GM12865 (cell line): ENCODE measurements at regions not wholly inside any gene's neighbourhood (a gene's known extent, or its start where the extent isn't known, plus 50 kb on each side); places are given as distances from the start of the nearest gene placed in this dataset.
"Not testable (repeated sequence)": the region's sequence is repeated elsewhere in the genome, so short reads cannot be mapped to it uniquely, and the experiment has no call there.

Source experiments
- DNase-seq: peaks from one replicate; pipeline ENCODE4 v3.0.0; 2010; ENCODE audit warnings: low read depth
- H3K4me3 ChIP-seq: 2 replicates; pipeline ENCODE4 v1.5.1; 2011; ENCODE audit warnings: mild to moderate bottlenecking, low read depth, low read length, control low read depth
- TF ChIP-seq, protein P1 (sequence below): IDR thresholded peaks from 2 replicates; pipeline ENCODE4 v1.5.1; 2011; ENCODE audit warnings: low read length, control low read depth, low read depth, inconsistent platforms; ENCODE audit not compliant: insufficient read depth; ENCODE audit errors: missing control alignments

DNA sequence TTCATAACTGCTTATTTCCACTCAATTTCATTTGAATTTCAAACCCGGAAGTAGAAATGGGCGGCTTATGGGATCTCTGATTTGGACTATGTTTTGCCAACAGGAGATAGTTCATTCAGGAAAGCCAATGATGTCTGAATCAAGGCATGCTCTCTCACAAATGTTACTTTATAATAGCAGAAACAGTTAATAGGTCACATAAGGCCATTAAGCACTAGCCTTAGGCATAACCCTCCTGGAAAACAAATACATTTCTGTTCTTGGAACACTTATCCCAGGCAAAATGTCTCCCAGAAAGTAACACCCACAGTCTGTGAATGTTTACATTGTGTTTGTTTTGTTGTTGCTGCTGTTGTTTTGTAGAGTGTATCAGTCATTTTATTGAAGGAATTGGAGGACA is 1347.2 kb upstream of the PCDH7 start:
- H3K4me3 ChIP-seq: no peak overlapping the region
- DNase-seq: no peak
- TF ChIP-seq, protein P1, sequence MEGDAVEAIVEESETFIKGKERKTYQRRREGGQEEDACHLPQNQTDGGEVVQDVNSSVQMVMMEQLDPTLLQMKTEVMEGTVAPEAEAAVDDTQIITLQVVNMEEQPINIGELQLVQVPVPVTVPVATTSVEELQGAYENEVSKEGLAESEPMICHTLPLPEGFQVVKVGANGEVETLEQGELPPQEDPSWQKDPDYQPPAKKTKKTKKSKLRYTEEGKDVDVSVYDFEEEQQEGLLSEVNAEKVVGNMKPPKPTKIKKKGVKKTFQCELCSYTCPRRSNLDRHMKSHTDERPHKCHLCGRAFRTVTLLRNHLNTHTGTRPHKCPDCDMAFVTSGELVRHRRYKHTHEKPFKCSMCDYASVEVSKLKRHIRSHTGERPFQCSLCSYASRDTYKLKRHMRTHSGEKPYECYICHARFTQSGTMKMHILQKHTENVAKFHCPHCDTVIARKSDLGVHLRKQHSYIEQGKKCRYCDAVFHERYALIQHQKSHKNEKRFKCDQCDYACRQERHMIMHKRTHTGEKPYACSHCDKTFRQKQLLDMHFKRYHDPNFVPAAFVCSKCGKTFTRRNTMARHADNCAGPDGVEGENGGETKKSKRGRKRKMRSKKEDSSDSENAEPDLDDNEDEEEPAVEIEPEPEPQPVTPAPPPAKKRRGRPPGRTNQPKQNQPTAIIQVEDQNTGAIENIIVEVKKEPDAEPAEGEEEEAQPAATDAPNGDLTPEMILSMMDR: no peak

DNA sequence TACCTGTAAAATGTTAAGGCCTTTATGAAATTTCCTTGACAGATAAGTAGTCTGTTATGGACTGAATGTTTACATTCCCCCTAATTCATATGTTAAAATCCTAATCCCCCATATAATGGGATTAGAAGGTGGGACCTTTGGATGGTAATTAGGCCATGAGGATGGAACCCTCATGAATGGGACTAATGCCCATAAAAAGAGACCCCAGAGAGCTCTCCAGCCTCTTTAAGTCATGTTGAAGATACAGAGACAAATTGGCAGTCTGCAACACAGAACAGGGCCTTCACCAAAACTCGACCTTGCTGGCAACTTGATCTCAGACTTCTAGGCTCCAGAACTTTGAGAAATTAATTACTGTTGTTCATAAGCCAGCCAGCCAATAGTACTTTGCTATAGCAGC is 1344.5 kb upstream of the PCDH7 start:
- no peak overlapping the region for H3K4me3 ChIP-seq
- TF ChIP-seq, protein P1: no peak
- no peak for DNase-seq

DNA sequence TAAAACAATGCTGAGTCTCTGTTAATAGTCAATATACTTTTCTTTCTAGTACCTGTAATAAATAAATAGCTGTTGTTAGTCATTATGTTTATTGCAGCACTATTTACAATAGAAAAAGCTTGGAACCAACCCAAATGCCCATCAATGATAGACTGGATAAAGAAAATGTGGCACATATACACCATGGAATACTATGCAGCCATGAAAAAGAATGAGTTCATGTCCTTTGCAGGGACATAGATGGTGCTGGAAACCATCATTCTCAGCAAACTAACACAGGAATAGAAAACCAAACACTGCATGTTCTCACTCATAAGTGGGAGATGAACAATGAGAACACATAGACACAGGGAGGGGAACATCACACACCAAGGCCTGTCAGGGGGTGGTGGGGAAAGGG is 1341.9 kb upstream of the PCDH7 start:
- not testable (repeated sequence) for H3K4me3 ChIP-seq, DNase-seq

DNA sequence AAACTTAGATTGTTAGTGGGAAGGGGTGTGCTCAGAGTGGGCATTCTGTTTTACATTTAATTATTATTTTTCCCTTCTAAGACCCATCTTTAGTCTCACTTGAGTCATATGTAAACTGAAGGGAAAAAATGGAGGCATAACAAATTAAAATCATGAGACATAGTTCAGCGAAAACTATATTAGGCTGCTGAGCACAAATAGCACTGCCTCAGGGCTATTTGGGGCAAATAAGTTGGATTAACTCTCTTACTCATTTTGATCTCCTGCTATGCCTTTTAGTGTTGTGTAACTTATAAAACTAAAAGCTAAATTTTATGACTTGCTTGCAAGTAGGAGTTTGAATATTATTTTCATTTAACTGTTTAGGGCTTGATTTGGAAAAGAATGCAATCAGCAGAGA is 1329.2 kb upstream of the PCDH7 start:
- TF ChIP-seq, protein P1: no peak
- DNase-seq: no peak
- H3K4me3 ChIP-seq: no peak overlapping the region

DNA sequence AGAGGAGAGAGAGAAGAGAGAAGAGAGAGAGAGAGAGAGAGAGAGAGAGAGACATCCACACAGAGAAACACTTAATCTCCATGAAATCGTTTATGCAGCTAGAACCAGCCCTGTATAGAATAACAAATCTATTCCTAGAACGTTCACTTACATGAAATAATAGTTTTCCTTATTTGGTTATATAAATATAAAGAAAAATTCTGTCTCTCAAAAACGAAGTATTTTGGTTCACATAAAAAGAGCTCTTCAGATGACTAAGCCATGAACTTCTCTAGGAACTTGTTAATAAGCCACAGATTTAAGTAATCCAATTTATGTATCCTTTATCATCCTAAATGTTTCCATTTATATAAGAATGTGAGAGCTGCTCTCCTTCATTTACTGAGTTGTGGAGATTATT is 1315.1 kb upstream of the PCDH7 start:
- no peak overlapping the region for H3K4me3 ChIP-seq
- DNase-seq: no peak
- TF ChIP-seq, protein P1: no peak

DNA sequence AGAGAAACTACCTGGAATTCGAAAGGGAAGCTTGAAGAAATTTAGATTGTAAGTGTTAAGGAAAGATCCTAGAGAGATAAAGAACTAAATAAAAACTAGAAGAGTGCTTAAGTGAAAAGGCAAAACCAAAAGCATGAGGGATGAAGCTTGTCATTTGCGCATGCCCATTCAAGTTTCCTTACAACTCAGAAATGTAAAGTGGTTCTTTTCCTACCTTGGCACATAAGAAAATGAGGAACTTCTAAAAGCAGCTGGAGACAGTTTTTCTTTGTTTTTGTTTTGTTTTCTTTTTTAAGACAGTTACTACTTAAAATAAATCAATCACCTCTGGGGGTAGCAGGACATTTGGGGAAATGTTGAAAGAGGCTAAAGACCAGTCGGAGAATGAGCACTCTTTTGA is 1304.4 kb upstream of the PCDH7 start:
- no peak for DNase-seq
- H3K4me3 ChIP-seq: no peak overlapping the region
- TF ChIP-seq, protein P1: no peak

DNA sequence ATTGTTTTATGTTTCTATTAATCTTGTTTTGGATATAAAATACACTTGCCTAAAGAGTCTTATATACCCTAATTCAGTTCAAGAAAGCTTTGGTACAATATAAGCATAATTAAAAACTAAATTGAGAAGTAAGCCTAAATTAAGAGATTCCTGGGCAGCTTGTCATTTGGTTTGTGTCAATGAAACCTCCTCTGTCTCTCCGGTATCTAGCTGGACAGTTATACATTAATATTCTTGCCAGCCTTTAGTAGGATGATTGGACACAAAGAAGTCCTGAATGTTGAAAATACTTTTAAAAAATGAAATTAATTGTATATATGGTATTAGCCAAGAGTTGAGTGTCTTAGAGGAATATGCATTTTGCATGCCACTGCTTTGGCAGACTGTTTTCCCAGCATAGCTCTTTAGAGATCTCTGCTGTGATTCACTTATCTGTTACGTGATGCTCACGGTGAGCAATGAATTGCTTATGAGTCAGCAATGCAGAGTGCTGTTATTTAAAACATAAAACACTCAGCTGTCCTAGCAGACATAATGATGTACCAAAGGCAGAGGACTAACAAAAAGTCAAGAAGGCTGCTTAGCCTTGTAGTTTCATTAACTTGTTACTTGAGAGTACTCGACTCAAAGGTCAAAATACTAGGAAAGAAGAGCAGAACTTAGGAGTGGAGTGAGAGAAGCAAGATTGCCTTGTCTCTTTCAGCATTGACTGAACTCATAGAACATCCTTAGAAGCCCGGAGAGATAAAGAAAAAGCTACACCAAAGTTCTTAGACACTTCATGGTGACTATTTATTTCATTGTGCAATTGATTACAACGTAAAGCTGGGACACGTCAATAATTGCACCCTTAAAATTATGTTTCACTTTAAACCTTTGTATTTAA is 1296.1 kb upstream of the PCDH7 start:
- DNase-seq: no peak
- TF ChIP-seq, protein P1: no peak

More for the DNA sequence above, 1296.1 kb upstream of the PCDH7 start:
- H3K4me3 ChIP-seq: no peak overlapping the region
